Mesendoderm (in vitro differentiated cells): ENCODE measurements at regions not wholly inside any gene's neighbourhood (a gene's known extent, or its start where the extent isn't known, plus 50 kb on each side); places are given as distances from the start of the nearest gene placed in this dataset.

Experiments
- DNase-seq: peaks from one replicate; pipeline ENCODE4 v3.0.0; 2013
- H2AK5ac ChIP-seq: 2 replicates; pipeline ENCODE4 v1.6.1; 2013; ENCODE audit warnings: low read length, inconsistent platforms
- H2BK120ac ChIP-seq: 2 replicates; pipeline ENCODE4 v1.6.1; 2013; ENCODE audit warnings: low read depth, mild to moderate bottlenecking, low read length, moderate library complexity, mixed read lengths
- H2BK15ac ChIP-seq: replicated peaks from 2 replicates; pipeline ENCODE4 v1.6.1; 2013; ENCODE audit warnings: low read depth, mild to moderate bottlenecking, moderate library complexity
- H2BK5ac ChIP-seq: 2 replicates; pipeline ENCODE4 v1.6.1; 2013; ENCODE audit warnings: low read length, inconsistent platforms
- H3K18ac ChIP-seq: 2 replicates; pipeline ENCODE4 v1.6.1; 2013; ENCODE audit warnings: mild to moderate bottlenecking, low read length, mixed read lengths
- H3K23ac ChIP-seq: one replicate; pipeline ENCODE4 v1.6.1; 2013; ENCODE audit warnings: low read length
- H3K27ac ChIP-seq: 2 replicates; pipeline ENCODE4 v1.5.1; 2013; ENCODE audit warnings: low read depth, mild to moderate bottlenecking, inconsistent platforms, low read length, moderate library complexity
- H3K27me3 ChIP-seq: 2 replicates; pipeline ENCODE4 v1.6.1; 2013; ENCODE audit warnings: low read length, control low read depth, mild to moderate bottlenecking, inconsistent platforms; ENCODE audit not compliant: insufficient read depth, poor library complexity
- H3K36me3 ChIP-seq: 2 replicates; pipeline ENCODE4 v1.6.1; 2013; ENCODE audit warnings: low read length, inconsistent platforms; ENCODE audit not compliant: control insufficient read depth, insufficient read depth
- H3K4ac ChIP-seq: one replicate; pipeline ENCODE4 v1.6.1; 2013; ENCODE audit warnings: low read depth, mild to moderate bottlenecking, low read length, moderate library complexity
- H3K4me1 ChIP-seq: 2 replicates; pipeline ENCODE4 v1.6.1; 2013; ENCODE audit warnings: low read depth, low read length, inconsistent platforms; ENCODE audit not compliant: control insufficient read depth
- H3K4me2 ChIP-seq: 2 replicates; pipeline ENCODE4 v1.6.1; 2013; ENCODE audit warnings: low read length
- H3K4me3 ChIP-seq: 2 replicates; pipeline ENCODE4 v1.5.1; 2013; ENCODE audit warnings: mild to moderate bottlenecking, low read length
- H3K56ac ChIP-seq: one replicate; pipeline ENCODE4 v1.6.1; 2013; ENCODE audit warnings: low read length
- H3K79me1 ChIP-seq: 2 replicates; pipeline ENCODE4 v1.6.1; 2013; ENCODE audit warnings: low read length, inconsistent platforms
- H3K79me2 ChIP-seq: 2 replicates; pipeline ENCODE4 v1.6.1; 2013; ENCODE audit warnings: mild to moderate bottlenecking, low read length; ENCODE audit not compliant: control insufficient read depth, insufficient read depth
- H3K9ac ChIP-seq: 2 replicates; pipeline ENCODE4 v1.6.1; 2013; ENCODE audit warnings: low read length, inconsistent platforms
- H4K5ac ChIP-seq: one replicate; pipeline ENCODE4 v1.6.1; 2013; ENCODE audit warnings: low read length
- H4K8ac ChIP-seq: one replicate; pipeline ENCODE4 v1.6.1; 2013; ENCODE audit warnings: low read depth, mild to moderate bottlenecking, control low read depth, low read length, moderate library complexity
- WGBS: extraction: QIAGEN DNeasy Blood & Tissue Kit; methylation state at CpG from one replicate; pipeline ENCODE4 v1.1.7; 2013; ENCODE audit warnings: low lambda C conversion rate, missing lambda C conversion rate; ENCODE audit not compliant: insufficient coverage; ENCODE audit errors: extremely low coverage; 5-methylcytosine and 5-hydroxymethylcytosine counted together

- Histone ChIP-seq H3K27ac (no peak overlapping the region), H3K56ac (no peak overlapping the region), H3K9ac (no peak overlapping the region), H2BK5ac (no peak overlapping the region), H3K79me1 (no peaks in the 10 kb centered on the region), H3K4me3 (no peak overlapping the region), H2BK120ac (no peak overlapping the region), H2BK15ac (no peak overlapping the region), H3K23ac (no peak overlapping the region), H3K4me1 (no peaks in the 10 kb centered on the region), H4K8ac (no peak overlapping the region), H3K4ac (no peak overlapping the region), H3K27me3 (no peaks in the 10 kb centered on the region), H3K4me2 (no peak overlapping the region), H3K18ac (no peak overlapping the region), H3K36me3 (no peaks in the 10 kb centered on the region), H4K5ac (no peak overlapping the region), H3K79me2 (no peaks in the 10 kb centered on the region), H2AK5ac (no peak overlapping the region)
- no CpG with 5 or more reads among the region's 2 CpGs for WGBS
- no peak for DNase-seq
These were observed 492.9 kb downstream of the CCDC171 start for GRCh38 chr9:16045651-16046280.

GRCh38 chr9:16046713-16047112, 493.9 kb downstream of the CCDC171 start:
- H3K9ac ChIP-seq, result no peak overlapping the region
- no peak overlapping the region for H3K4me2 ChIP-seq
- H4K5ac ChIP-seq, result no peak overlapping the region
- no peak overlapping the region for H4K8ac ChIP-seq
- no CpG with 5 or more reads among the region's 5 CpGs for WGBS
- H3K4me1 ChIP-seq, result no peaks in the 10 kb centered on the region
- H3K79me2 ChIP-seq, result no peaks in the 10 kb centered on the region
- no peak for DNase-seq
- no peak overlapping the region for H3K4ac ChIP-seq
- no peak overlapping the region for H2AK5ac ChIP-seq
- no peak overlapping the region for H3K23ac ChIP-seq
- no peak overlapping the region for H3K18ac ChIP-seq
- H3K27me3 ChIP-seq, result no peaks in the 10 kb centered on the region
- no peak overlapping the region for H2BK120ac ChIP-seq
- no peak overlapping the region for H3K4me3 ChIP-seq
- no peaks in the 10 kb centered on the region for H3K79me1 ChIP-seq
- H3K36me3 ChIP-seq, result no peaks in the 10 kb centered on the region
- H2BK15ac ChIP-seq, result no peak overlapping the region
- no peak overlapping the region for H3K27ac ChIP-seq
- H3K56ac ChIP-seq, result no peak overlapping the region
- no peak overlapping the region for H2BK5ac ChIP-seq

- Histone ChIP-seq H3K4ac (no peak overlapping the region), H3K27me3 (no peaks in the 10 kb centered on the region), H3K18ac (no peak overlapping the region), H3K9ac (no peak overlapping the region), H2BK120ac (no peak overlapping the region), H3K36me3 (no peaks in the 10 kb centered on the region), H3K79me1 (no peaks in the 10 kb centered on the region), H3K4me2 (no peak overlapping the region), H3K56ac (no peak overlapping the region), H3K23ac (no peak overlapping the region), H3K79me2 (no peaks in the 10 kb centered on the region), H2BK5ac (no peak overlapping the region), H4K5ac (no peak overlapping the region), H3K4me1 (no peaks in the 10 kb centered on the region), H3K27ac (no peak overlapping the region), H4K8ac (no peak overlapping the region), H2BK15ac (no peak overlapping the region), H3K4me3 (no peak overlapping the region), H2AK5ac (no peak overlapping the region)
- DNase-seq, result no peak
- no CpG with 5 or more reads among the region's 5 CpGs for WGBS
These were observed 495.3 kb downstream of the CCDC171 start for GRCh38 chr9:16048129-16048528.

- no peak overlapping the region for H2BK5ac ChIP-seq
- no peaks in the 10 kb centered on the region for H3K27me3 ChIP-seq
- no peak for DNase-seq
- no peak overlapping the region for H3K27ac ChIP-seq
- no peak overlapping the region for H2BK15ac ChIP-seq
- H2BK120ac ChIP-seq, result no peak overlapping the region
- no peak overlapping the region for H4K8ac ChIP-seq
- no peaks in the 10 kb centered on the region for H3K4me1 ChIP-seq
- H4K5ac ChIP-seq, result no peak overlapping the region
- H3K4me2 ChIP-seq, result no peak overlapping the region
- no peak overlapping the region for H3K4me3 ChIP-seq
- no peak overlapping the region for H3K18ac ChIP-seq
- H3K79me1 ChIP-seq, result no peaks in the 10 kb centered on the region
- H3K23ac ChIP-seq, result no peak overlapping the region
- H2AK5ac ChIP-seq, result no peak overlapping the region
- H3K79me2 ChIP-seq, result no peaks in the 10 kb centered on the region
- no peak overlapping the region for H3K56ac ChIP-seq
- H3K9ac ChIP-seq, result no peak overlapping the region
- H3K4ac ChIP-seq, result no peak overlapping the region
- no peaks in the 10 kb centered on the region for H3K36me3 ChIP-seq
- WGBS, result no CpG with 5 or more reads among the region's 5 CpGs
These were observed 499.3 kb downstream of the CCDC171 start for GRCh38 chr9:16052146-16052545.

- 100% methylated on average over 1 of the region's 16 CpGs for WGBS
- no peak for DNase-seq
- Histone ChIP-seq H4K8ac (no peak overlapping the region), H3K4me1 (no peaks in the 10 kb centered on the region), H3K27me3 (no peaks in the 10 kb centered on the region), H3K9ac (no peak overlapping the region), H2BK5ac (no peak overlapping the region), H3K4me2 (no peak overlapping the region), H2BK120ac (no peak overlapping the region), H3K79me2 (no peaks in the 10 kb centered on the region), H3K23ac (no peak overlapping the region), H4K5ac (no peak overlapping the region), H2AK5ac (no peak overlapping the region), H3K36me3 (no peaks in the 10 kb centered on the region), H2BK15ac (no peak overlapping the region), H3K4me3 (no peak overlapping the region), H3K27ac (no peak overlapping the region), H3K56ac (no peak overlapping the region), H3K4ac (no peak overlapping the region), H3K79me1 (no peaks in the 10 kb centered on the region), H3K18ac (no peak overlapping the region)
These were observed 500.1 kb downstream of the CCDC171 start for GRCh38 chr9:16052757-16053530.
